PC-9 (cell line): ENCODE measurements at regions not wholly inside any gene's neighbourhood (a gene's known extent, or its start where the extent isn't known, plus 50 kb on each side); places are given as distances from the start of the nearest gene placed in this dataset.

Experiments used
- BruUV-seq: library from RNA; stranded (reverse); fragments of 400-500 nt; replicated peaks from 2 replicates; lab custom pipeline; 2021; lab: Mats Ljungman, UMichigan
- CTCF ChIA-PET: fragments of 300-600 bp; sonication (Branson Sonifier 250); formaldehyde crosslinking; loops from one replicate; lab custom pipeline; 2022; ENCODE audit warnings: antibody characterized with exemption; lab: Charles Lee
- POLR2A ChIA-PET: fragments of 300-600 bp; sonication (Branson Sonifier 250); formaldehyde crosslinking; loops from one replicate; lab custom pipeline; 2022; ENCODE audit warnings: antibody characterized with exemption; ENCODE audit not compliant: unreplicated experiment; lab: Charles Lee
- DNase-seq, 2 experiments: peaks; one replicate each; pipeline versions ENCODE4 v3.0.0 to v3.0.0-alpha.2; 2015 to 2022; ENCODE audit warnings: mixed read lengths in 1 of 2
- H2AFZ ChIP-seq: fragments of 200-600 bp; sonication (generic); 2 replicates; pipeline ENCODE4 v1.8.1; 2017; ENCODE audit warnings: antibody characterized with exemption
- H3F3A ChIP-seq: fragments of 200-600 bp; sonication (generic); 2 replicates; pipeline ENCODE4 v1.8.1; 2017; ENCODE audit warnings: antibody characterized with exemption, mild to moderate bottlenecking, low read depth; ENCODE audit not compliant: insufficient read depth
- H3K27ac ChIP-seq: fragments of 200-600 bp; sonication (generic); 2 replicates; pipeline ENCODE4 v1.6.1; 2016; ENCODE audit warnings: mixed run types
- H3K27me3 ChIP-seq: fragments of 200-600 bp; sonication (generic); 2 replicates; pipeline ENCODE4 v1.6.1; 2016; ENCODE audit warnings: low read depth, mixed run types; ENCODE audit not compliant: insufficient read depth
- H3K36me3 ChIP-seq: fragments of 200-600 bp; sonication (generic); 2 replicates; pipeline ENCODE4 v1.6.1; 2016; ENCODE audit warnings: low read depth, mixed run types
- H3K4me1 ChIP-seq: fragments of 200-600 bp; sonication (generic); replicated peaks from 2 replicates; pipeline ENCODE4 v1.6.1; 2016; ENCODE audit warnings: mixed run types; ENCODE audit not compliant: insufficient read depth
- H3K4me2 ChIP-seq: fragments of 200-600 bp; sonication (generic); 2 replicates; pipeline ENCODE4 v1.6.1; 2017; ENCODE audit warnings: mixed run types
- H3K4me3 ChIP-seq: fragments of 200-600 bp; sonication (generic); 2 replicates; pipeline ENCODE4 v1.6.1; 2016; ENCODE audit warnings: mixed run types
- H3K79me2 ChIP-seq: fragments of 200-600 bp; sonication (generic); 2 replicates; pipeline ENCODE4 v1.6.1; 2017; ENCODE audit warnings: low read depth, mixed run types
- H3K9me2 ChIP-seq: fragments of 200-600 bp; sonication (generic); 2 replicates; pipeline ENCODE4 v1.8.1; 2017; ENCODE audit warnings: mild to moderate bottlenecking; ENCODE audit not compliant: insufficient read depth
- H3K9me3 ChIP-seq: fragments of 200-600 bp; sonication (generic); 2 replicates; pipeline ENCODE4 v1.8.1; 2016; ENCODE audit warnings: low read depth; ENCODE audit not compliant: insufficient read depth
- H4K20me1 ChIP-seq: fragments of 200-600 bp; sonication (generic); 2 replicates; pipeline ENCODE4 v1.8.1; 2017; ENCODE audit not compliant: insufficient read depth
- EZH2 ChIP-seq: fragments of 200-600 bp; sonication (generic); IDR thresholded peaks from 2 replicates; pipeline ENCODE4 v1.8.0; 2017; ENCODE audit warnings: antibody characterized with exemption, low read depth
- intact Hi-C: fragments of 100-400 bp; cut with micrococcal nuclease; formaldehyde crosslinking; loops from one replicate; pipeline ENCODE4 v1.10.0; 2022; ENCODE audit not compliant: unreplicated experiment
- TF ChIP-seq, protein P1 (sequence below): fragments of 200-600 bp; sonication (generic); conservative IDR thresholded peaks from 2 replicates; pipeline ENCODE4 v1.6.1; 2017; ENCODE audit warnings: mixed run types, antibody characterized with exemption, mild to moderate bottlenecking, moderate library complexity

DNA sequence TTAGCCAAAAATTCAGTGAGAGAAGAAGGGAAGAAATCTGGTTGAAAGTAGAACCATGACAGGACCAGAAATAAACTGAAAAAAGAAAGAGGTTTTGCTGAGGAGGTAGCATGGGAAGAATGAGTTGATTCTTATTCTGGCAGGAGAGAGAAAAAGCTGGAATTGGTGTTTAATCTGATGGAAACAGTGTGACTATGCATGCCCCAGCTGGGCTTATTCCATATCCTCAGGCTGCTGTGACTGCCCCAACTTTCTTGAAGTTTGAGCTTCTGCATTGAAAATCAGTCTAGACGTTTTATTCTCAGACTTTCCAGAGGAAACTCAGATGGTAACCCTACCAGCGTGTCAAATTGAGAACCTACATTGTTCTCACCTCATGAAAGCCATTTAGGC is 352.5 kb upstream of the DCBLD2 start:
- Histone ChIP-seq H3K27ac (no peak overlapping the region), H3K79me2 (no peaks in the 10 kb centered on the region), H4K20me1 (no peaks in the 10 kb centered on the region), H3K9me2 (no peaks in the 10 kb centered on the region), H2AFZ (no peak overlapping the region), H3K36me3 (no peaks in the 10 kb centered on the region), H3K4me3 (no peak overlapping the region), H3K27me3 (no peaks in the 10 kb centered on the region), H3K9me3 (no peaks in the 10 kb centered on the region), H3K4me2 (no peak overlapping the region), H3F3A (no peaks in the 10 kb centered on the region), H3K4me1 (no peaks in the 10 kb centered on the region)
- ChIA-PET CTCF (no interaction called here), POLR2A (no interaction called here)
- BruUV-seq = no TSS peak
- no peak for TF ChIP-seq EZH2
- TF ChIP-seq, protein P1, sequence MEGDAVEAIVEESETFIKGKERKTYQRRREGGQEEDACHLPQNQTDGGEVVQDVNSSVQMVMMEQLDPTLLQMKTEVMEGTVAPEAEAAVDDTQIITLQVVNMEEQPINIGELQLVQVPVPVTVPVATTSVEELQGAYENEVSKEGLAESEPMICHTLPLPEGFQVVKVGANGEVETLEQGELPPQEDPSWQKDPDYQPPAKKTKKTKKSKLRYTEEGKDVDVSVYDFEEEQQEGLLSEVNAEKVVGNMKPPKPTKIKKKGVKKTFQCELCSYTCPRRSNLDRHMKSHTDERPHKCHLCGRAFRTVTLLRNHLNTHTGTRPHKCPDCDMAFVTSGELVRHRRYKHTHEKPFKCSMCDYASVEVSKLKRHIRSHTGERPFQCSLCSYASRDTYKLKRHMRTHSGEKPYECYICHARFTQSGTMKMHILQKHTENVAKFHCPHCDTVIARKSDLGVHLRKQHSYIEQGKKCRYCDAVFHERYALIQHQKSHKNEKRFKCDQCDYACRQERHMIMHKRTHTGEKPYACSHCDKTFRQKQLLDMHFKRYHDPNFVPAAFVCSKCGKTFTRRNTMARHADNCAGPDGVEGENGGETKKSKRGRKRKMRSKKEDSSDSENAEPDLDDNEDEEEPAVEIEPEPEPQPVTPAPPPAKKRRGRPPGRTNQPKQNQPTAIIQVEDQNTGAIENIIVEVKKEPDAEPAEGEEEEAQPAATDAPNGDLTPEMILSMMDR = no peak
- intact Hi-C loops = no loop called here
- no peak for DNase-seq

DNA sequence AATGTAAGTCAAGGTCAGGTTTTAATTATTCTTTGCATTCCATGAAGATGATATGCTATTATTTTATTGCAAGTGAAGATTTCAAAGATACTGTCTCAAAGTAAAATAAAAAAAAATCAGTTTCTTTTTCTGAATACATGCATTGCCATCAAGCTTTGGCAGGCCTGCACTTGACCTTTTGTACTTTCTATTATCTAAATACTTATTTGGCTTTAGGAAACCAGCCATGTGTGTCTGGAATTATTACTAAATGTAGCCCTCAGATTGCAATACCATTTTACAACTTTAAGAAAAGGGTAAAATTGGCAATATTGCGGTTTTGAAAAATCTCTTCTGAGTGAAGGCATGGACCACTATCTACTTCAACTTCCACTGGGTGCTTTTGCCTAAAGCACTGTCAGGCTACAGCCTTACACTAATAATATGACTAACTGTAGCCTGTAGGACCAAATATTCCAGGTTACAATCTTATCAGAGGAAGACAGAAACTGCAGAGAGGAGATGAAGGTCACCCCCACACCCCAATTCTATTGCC is 349.4 kb upstream of the DCBLD2 start:
- POLR2A ChIA-PET = no interaction called here
- Histone ChIP-seq H3K27ac (no peak overlapping the region), H3K79me2 (no peaks in the 10 kb centered on the region), H3K36me3 (no peaks in the 10 kb centered on the region), H3F3A (no peaks in the 10 kb centered on the region), H3K27me3 (no peaks in the 10 kb centered on the region), H3K4me1 (peaks cover 10% of the 10 kb centered on the region), H3K9me3 (no peaks in the 10 kb centered on the region), H2AFZ (no peak overlapping the region), H3K9me2 (no peaks in the 10 kb centered on the region), H4K20me1 (no peaks in the 10 kb centered on the region), H3K4me3 (no peak overlapping the region), H3K4me2 (no peak overlapping the region)
- intact Hi-C loops = no loop called here
- DNase-seq = no peak
- no peak for TF ChIP-seq EZH2
- TF ChIP-seq, protein P1 = no peak
- CTCF ChIA-PET = no interaction called here
- BruUV-seq = no TSS peak

DNA sequence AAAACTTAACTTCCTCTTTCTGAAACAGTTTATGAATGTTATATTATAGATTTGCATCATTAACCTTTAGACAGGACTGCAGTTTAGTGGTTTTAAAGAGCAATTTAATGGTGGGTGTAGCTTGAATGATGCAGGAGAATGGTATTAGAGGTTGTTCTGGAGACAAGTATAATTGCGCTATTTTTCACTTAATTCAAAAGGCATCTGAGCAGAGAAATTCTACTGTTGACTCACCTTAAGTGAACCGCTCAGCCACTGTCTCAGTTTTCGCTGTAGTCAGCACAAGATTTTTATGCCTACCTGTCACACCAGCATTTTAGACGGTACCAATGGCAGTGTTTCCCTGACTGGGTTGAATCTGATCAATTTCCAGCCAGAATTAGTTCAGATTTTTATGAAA is 348.8 kb upstream of the DCBLD2 start:
- Histone ChIP-seq H3K4me2 (no peak overlapping the region), H3K4me3 (no peak overlapping the region), H3K4me1 (peaks cover 12% of the 10 kb centered on the region), H3K27me3 (no peaks in the 10 kb centered on the region), H2AFZ (no peak overlapping the region), H3K79me2 (no peaks in the 10 kb centered on the region), H3K36me3 (no peaks in the 10 kb centered on the region), H3F3A (no peaks in the 10 kb centered on the region), H3K27ac (no peak overlapping the region), H3K9me2 (no peaks in the 10 kb centered on the region), H3K9me3 (no peaks in the 10 kb centered on the region), H4K20me1 (no peaks in the 10 kb centered on the region)
- no TSS peak for BruUV-seq
- CTCF ChIA-PET = no interaction called here
- TF ChIP-seq EZH2 = no peak
- TF ChIP-seq, protein P1 = no peak
- no peak for DNase-seq
- intact Hi-C loops = no loop called here
- POLR2A ChIA-PET = no interaction called here
